ENCODE measurements at regions not wholly inside any gene's neighbourhood (a gene's known extent, or its start where the extent isn't known, plus 50 kb on each side); places are given as distances from the start of the nearest gene placed in this dataset.
"Not testable (repeated sequence)": the region's sequence is repeated elsewhere in the genome, so short reads cannot be mapped to it uniquely, and the experiment has no call there.

DNA sequence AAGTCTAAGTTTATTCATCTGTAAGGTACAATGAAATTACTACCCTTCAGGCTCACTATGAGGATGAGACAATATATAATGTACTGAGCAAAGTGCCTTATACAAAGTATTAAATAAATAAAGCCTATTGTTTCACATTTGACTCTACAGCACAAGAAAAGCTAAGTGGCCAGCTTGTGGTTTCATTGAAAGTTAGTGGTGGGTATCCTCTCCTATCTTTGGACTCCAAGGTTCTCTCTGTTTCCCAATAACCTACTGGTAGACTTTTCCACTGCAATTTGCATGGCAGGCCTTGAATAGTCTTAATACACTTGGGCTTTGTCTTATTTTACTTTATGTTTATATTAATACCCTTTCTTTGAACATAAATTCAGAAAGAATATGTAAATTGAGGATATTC lies 262.7 kb downstream of the DEPDC1B start:
- ATAC-seq (no peak), DNase-seq (ENCODE audit: low spot score in 2 of 2) (no peak)
- Mint-ChIP-seq H3K27ac (no peak overlapping the region), H3K9me3 (peaks cover 3 to 20% of the 10 kb centered on the region in 2 donors), H3K36me3 (peaks cover under 1% of the 10 kb centered on the region in 2 donors)

GRCh38 chr5:60436518-60436917 lies 263.4 kb downstream of the DEPDC1B start:
- peaks cover 10 to 14% of the 10 kb centered on the region in 2 donors for H3K9me3 Mint-ChIP-seq
- no peak overlapping the region for H3K27ac Mint-ChIP-seq
- DNase-seq (ENCODE audit: low spot score in 2 of 2) (no peak), ATAC-seq (no peak)
- peaks cover 5 to 8% of the 10 kb centered on the region in 2 donors for H3K36me3 Mint-ChIP-seq

- Mint-ChIP-seq H3K9me3 (peaks cover 10 to 12% of the 10 kb centered on the region in 2 donors), H3K36me3 (peaks cover 5 to 8% of the 10 kb centered on the region in 2 donors), H3K27ac (no peak overlapping the region)
- no peak for DNase-seq (ENCODE audit: low spot score in 2 of 2)
- no peak for ATAC-seq
Measured at GRCh38 chr5:60435808-60436207, 264.2 kb downstream of the DEPDC1B start.

GRCh38 chr5:60426189-60426588 lies 273.8 kb downstream of the DEPDC1B start:
- not testable (repeated sequence) for DNase-seq (ENCODE audit: low spot score in 2 of 2); H3K27ac Mint-ChIP-seq; H3K36me3 Mint-ChIP-seq; ATAC-seq
- H3K9me3 Mint-ChIP-seq, result peaks cover 18 to 19% of the 10 kb centered on the region in 2 donors

GRCh38 chr5:60420773-60421172 lies 279.2 kb downstream of the DEPDC1B start:
- DNase-seq (ENCODE audit: low spot score in 2 of 2); ATAC-seq; H3K27ac Mint-ChIP-seq: not testable (repeated sequence)
- H3K9me3 Mint-ChIP-seq, result peaks cover 14 to 20% of the 10 kb centered on the region in 2 donors
- H3K36me3 Mint-ChIP-seq, result peaks cover 0 to 19% of the 10 kb centered on the region in 2 donors

DNA sequence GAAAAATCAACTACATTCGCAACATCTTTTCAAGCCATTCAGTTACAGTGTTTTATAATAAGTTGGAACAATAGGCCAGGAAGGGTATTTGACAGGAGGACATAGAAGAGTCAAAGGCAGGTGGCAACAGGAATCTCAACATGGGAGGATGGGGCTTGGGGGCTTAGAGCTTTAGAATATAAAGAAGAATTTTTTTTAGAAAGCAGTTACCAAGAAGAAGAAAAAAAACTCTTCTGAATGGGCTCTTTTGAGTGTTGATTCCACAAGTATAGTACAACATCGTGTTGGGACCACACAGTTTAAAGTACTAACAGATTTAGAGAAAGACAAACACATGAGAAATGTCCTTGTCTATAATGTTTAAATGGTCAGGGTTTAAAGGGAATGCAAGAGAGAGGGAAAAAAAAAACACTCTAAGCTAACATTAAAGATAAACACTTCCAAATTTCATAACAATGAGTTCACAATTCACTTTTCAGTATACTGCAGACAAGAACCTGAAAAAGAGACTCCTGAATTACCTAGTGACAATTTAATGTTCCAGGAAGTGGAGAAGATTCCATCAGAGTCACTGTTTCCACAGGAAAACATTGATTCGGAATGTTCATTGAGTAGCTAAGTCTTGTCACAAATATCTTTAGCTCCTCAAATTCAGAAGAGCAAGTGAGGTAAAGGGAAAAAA lies 282.3 kb downstream of the DEPDC1B start:
- Mint-ChIP-seq H3K36me3 (peaks cover 0 to 13% of the 10 kb centered on the region in 2 donors), H3K9me3 (peaks cover 10 to 12% of the 10 kb centered on the region in 2 donors), H3K27ac (no peak overlapping the region)
- DNase-seq (ENCODE audit: low spot score in 2 of 2) (no peak), ATAC-seq (no peak)

DNA sequence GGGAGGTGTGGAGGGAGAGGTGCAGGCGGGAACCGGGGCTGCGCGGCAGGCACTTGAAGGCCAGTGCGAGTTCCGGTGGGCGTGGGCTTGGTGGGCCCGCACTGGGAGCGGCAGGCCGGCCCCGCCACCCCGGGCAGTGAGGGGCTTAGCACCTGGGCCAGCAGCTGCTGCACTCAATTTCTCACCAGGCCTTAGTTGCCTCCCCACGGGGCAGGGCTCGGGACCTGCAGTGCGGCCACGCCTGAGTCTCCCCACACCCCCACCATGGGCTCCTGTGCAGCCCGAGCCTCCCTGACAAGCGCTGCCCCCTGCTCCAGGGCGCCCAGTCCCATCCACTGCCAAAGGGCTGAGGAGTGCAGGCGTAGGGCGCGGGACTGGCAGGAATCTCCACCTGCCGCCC lies 284.5 kb downstream of the DEPDC1B start:
- Mint-ChIP-seq H3K9me3 (peaks cover 0 to 4% of the 10 kb centered on the region in 2 donors), H3K27ac (no peak overlapping the region), H3K36me3 (peaks cover 0 to 4% of the 10 kb centered on the region in 2 donors)
- DNase-seq (ENCODE audit: low spot score in 2 of 2) (no peak), ATAC-seq (no peak)

DNA sequence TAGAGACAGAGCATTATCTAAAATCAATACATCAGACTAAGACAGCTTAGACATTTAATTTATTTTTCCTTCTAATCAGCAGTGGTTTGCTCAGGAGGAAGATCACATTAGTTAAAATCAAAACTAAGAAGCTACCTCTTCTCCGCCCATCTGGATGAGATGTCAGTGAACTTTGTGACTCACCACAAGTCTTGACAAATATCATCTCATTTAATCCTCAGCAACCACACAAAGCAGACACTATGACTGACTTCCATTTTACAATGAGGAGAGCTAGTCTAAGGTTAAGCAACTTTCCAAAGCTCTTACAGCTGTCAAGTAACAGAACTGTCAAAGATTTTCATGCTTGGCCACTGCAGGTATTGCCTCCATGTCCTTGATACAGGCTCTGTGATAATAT lies 289.5 kb downstream of the DEPDC1B start:
- no peak for ATAC-seq
- Mint-ChIP-seq H3K27ac (no peak overlapping the region), H3K9me3 (peaks cover 0 to 6% of the 10 kb centered on the region in 2 donors), H3K36me3 (no peaks in the 10 kb centered on the region)
- DNase-seq (ENCODE audit: low spot score in 2 of 2), result no peak

- Mint-ChIP-seq H3K27ac (no peak overlapping the region), H3K9me3 (peaks cover 0 to 17% of the 10 kb centered on the region in 2 donors), H3K36me3 (no peaks in the 10 kb centered on the region)
- DNase-seq (ENCODE audit: low spot score in 2 of 2) (no peak), ATAC-seq (no peak)
Measured at GRCh38 chr5:60404171-60404570, 295.8 kb downstream of the DEPDC1B start.

DNA sequence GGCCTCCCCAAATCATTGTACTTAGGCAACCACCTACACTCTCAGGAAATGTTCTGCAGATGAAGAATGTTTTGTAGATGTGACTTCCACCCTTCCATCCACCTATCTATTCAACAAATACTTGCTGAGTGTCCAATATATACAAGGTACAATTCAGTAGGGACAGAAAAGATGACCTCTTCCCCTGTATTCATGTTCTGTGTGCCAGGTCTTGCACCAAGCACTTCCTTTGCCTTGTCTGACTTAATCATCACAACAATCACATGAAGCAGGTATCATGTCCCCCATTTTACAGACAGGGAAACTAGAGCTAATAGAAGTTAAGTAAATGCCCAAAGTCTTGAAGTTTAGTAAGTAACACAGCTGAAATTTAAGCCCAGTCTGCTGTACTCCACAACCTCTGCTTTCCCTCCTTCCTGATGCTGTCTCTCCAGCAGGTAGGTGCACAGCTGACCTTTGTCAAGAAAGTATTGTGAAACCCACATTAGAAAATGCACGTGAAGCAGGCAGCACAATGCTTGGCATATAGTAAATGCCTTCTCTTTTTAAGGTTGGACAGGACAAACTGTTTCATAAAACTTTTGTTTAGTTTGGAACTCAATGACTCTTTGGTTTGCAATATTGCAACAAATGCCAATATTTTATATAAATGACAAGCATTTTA lies 296.5 kb downstream of the DEPDC1B start:
- ATAC-seq (no peak), DNase-seq (ENCODE audit: low spot score in 2 of 2) (no peak)
- peaks cover 0 to 17% of the 10 kb centered on the region in 2 donors for H3K9me3 Mint-ChIP-seq
- no peak overlapping the region for H3K27ac Mint-ChIP-seq
- no peaks in the 10 kb centered on the region for H3K36me3 Mint-ChIP-seq

GRCh38 chr5:60402161-60402785 lies 297.7 kb downstream of the DEPDC1B start:
- ATAC-seq, result no peak
- no peak for DNase-seq (ENCODE audit: low spot score in 2 of 2)
- no peak overlapping the region for H3K27ac Mint-ChIP-seq
- H3K36me3 Mint-ChIP-seq, result no peaks in the 10 kb centered on the region
- H3K9me3 Mint-ChIP-seq, result peaks cover 4 to 16% of the 10 kb centered on the region in 2 donors

GRCh38 chr5:60401526-60401925 lies 298.4 kb downstream of the DEPDC1B start:
- peaks cover 4 to 16% of the 10 kb centered on the region in 2 donors for H3K9me3 Mint-ChIP-seq
- DNase-seq (ENCODE audit: low spot score in 2 of 2) (no peak), ATAC-seq (no peak)
- no peaks in the 10 kb centered on the region for H3K36me3 Mint-ChIP-seq
- H3K27ac Mint-ChIP-seq, result no peak overlapping the region

GRCh38 chr5:60399507-60399906 lies 300.5 kb downstream of the DEPDC1B start:
- Mint-ChIP-seq H3K36me3 (no peaks in the 10 kb centered on the region), H3K27ac (no peak overlapping the region), H3K9me3 (peaks cover 8 to 16% of the 10 kb centered on the region in 2 donors)
- ATAC-seq (no peak), DNase-seq (ENCODE audit: low spot score in 2 of 2) (no peak)

- DNase-seq (ENCODE audit: low spot score in 2 of 2) (no peak), ATAC-seq (no peak)
- Mint-ChIP-seq H3K9me3 (peaks cover 8 to 13% of the 10 kb centered on the region in 2 donors), H3K36me3 (no peaks in the 10 kb centered on the region), H3K27ac (no peak overlapping the region)
Measured at GRCh38 chr5:60395712-60396329, 304.1 kb downstream of the DEPDC1B start.

GRCh38 chr5:60387051-60387440 lies 312.9 kb downstream of the DEPDC1B start:
- peaks cover 10% of the 10 kb centered on the region in 2 donors for H3K9me3 Mint-ChIP-seq
- no peak overlapping the region for H3K27ac Mint-ChIP-seq
- DNase-seq (ENCODE audit: low spot score in 2 of 2), result no peak
- no peak for ATAC-seq
- no peaks in the 10 kb centered on the region for H3K36me3 Mint-ChIP-seq

- no peaks in the 10 kb centered on the region for H3K36me3 Mint-ChIP-seq
- DNase-seq (ENCODE audit: low spot score in 2 of 2), result no peak
Measured at GRCh38 chr5:60386436-60387050, 313.4 kb downstream of the DEPDC1B start.

GRCh38 chr5:60382716-60383115 lies 317.2 kb downstream of the DEPDC1B start:
- H3K36me3 Mint-ChIP-seq, result no peaks in the 10 kb centered on the region
- ATAC-seq (no peak), DNase-seq (ENCODE audit: low spot score in 2 of 2) (no peak)
- H3K27ac Mint-ChIP-seq, result no peak overlapping the region
- peaks cover 4 to 6% of the 10 kb centered on the region in 2 donors for H3K9me3 Mint-ChIP-seq

More at GRCh38 chr5:60386436-60387050, 313.4 kb downstream of the DEPDC1B start:
- H3K9me3 Mint-ChIP-seq, result peaks cover 8 to 10% of the 10 kb centered on the region in 2 donors
- no peak overlapping the region for H3K27ac Mint-ChIP-seq
- no peak for ATAC-seq
